IPS-20b (cell line): ENCODE measurements at regions not wholly inside any gene's neighbourhood (a gene's known extent, or its start where the extent isn't known, plus 50 kb on each side); places are given as distances from the start of the nearest gene placed in this dataset.

ENCODE experiments used
- H3K27ac ChIP-seq: one replicate; pipeline ENCODE4 v1.5.1; 2013; ENCODE audit warnings: low read length
- H3K27me3 ChIP-seq: 2 replicates; pipeline ENCODE4 v1.6.1; 2013; ENCODE audit warnings: mild to moderate bottlenecking, low read length, inconsistent platforms; ENCODE audit not compliant: insufficient read depth
- H3K36me3 ChIP-seq: 2 replicates; pipeline ENCODE4 v1.6.1; 2013; ENCODE audit warnings: low read depth, mild to moderate bottlenecking, inconsistent platforms, low read length, moderate library complexity; ENCODE audit not compliant: insufficient read depth
- H3K4me1 ChIP-seq: 2 replicates; pipeline ENCODE4 v1.6.1; 2013; ENCODE audit warnings: mild to moderate bottlenecking, control low read depth, inconsistent platforms, low read length, moderate library complexity; ENCODE audit not compliant: insufficient read depth
- H3K4me3 ChIP-seq: 2 replicates; pipeline ENCODE4 v1.5.1; 2013; ENCODE audit warnings: mild to moderate bottlenecking, low read length, inconsistent platforms
- H3K9ac ChIP-seq: 2 replicates; pipeline ENCODE4 v1.6.1; 2013; ENCODE audit warnings: low read depth, mild to moderate bottlenecking, inconsistent platforms, low read length, moderate library complexity
- H3K9me3 ChIP-seq: 2 replicates; pipeline ENCODE4 v1.6.1; 2013; ENCODE audit warnings: mild to moderate bottlenecking, low read depth, low read length, inconsistent platforms; ENCODE audit not compliant: insufficient read depth

- no peaks in the 10 kb centered on the region for H3K4me1 ChIP-seq
- no peaks in the 10 kb centered on the region for H3K36me3 ChIP-seq
- no peak overlapping the region for H3K4me3 ChIP-seq
- no peak overlapping the region for H3K9ac ChIP-seq
- no peaks in the 10 kb centered on the region for H3K27me3 ChIP-seq
- peaks cover 21% of the 10 kb centered on the region for H3K9me3 ChIP-seq
- H3K27ac ChIP-seq: no peak overlapping the region
These were observed 99.7 kb upstream of the OSMR start for GRCh38 chr5:38745836-38746732.

DNA sequence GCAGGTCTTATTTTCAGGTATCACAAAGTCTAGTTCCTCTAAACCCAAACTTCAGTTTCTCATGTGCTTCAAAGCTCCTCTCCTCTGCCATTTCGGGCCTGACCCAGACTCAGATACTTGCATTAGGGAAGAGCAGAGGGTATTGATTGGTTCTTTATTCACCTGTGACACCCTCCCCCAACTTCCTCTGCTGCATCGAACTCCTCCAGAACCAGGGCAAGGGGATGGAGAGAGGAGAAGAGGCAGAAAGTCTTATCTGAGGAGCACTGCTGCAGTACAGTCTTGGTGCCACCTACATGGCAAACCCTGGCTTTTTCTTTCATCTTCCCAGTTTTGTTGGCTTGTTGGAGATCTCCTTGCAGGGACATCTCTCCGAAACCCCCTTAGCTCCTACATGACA lies 96.0 kb upstream of the OSMR start:
- Histone ChIP-seq H3K4me1 (no peaks in the 10 kb centered on the region), H3K9ac (no peak overlapping the region), H3K36me3 (no peaks in the 10 kb centered on the region), H3K27me3 (no peaks in the 10 kb centered on the region), H3K4me3 (no peak overlapping the region), H3K27ac (no peak overlapping the region), H3K9me3 (no peaks in the 10 kb centered on the region)

DNA sequence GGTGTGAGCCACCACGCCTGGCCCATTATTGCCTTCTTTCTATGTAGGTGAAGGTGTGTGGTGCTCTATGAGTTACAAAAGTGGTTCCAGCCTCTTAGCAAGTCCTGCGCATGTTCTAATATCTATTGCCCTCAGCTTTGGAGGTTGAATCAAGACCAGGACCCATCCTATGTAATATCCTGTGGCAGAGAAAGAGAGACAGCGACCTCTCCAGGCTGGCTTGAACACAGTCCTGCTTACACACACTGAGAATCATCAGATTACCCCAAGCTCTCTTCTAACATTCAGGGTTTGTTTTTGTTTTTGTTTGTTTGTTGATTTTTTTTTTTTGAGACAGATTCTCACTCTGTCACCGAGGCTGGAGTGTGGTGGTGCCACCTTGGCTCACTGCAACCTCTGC lies 94.7 kb upstream of the OSMR start:
- Histone ChIP-seq H3K9ac (no peak overlapping the region), H3K27ac (no peak overlapping the region), H3K27me3 (no peaks in the 10 kb centered on the region), H3K36me3 (no peaks in the 10 kb centered on the region), H3K4me1 (no peaks in the 10 kb centered on the region), H3K9me3 (no peaks in the 10 kb centered on the region), H3K4me3 (no peak overlapping the region)

DNA sequence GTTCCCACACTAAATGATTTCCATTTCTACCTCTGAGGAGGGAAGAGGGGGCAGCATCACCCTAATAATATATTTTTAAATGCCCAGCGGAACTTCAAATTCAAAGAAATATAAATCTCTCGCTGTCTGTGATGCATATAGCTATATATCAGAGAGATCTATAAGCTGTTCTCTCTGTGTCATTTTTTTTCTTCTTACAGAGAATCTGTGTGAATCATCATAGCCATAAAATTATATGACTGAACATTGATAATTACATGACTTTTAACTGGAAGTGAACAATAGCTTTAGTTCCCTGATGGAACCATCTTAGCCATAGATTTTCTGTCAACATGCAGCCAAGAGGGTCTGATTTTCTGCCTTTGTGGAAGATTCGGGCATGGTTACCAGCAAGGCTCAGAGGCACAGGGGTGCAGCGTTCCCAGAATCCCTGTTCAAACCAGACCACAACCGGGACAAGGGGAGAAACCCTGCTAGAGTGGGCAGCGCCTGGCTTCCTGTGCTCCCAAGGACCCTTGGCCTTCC lies 93.7 kb upstream of the OSMR start:
- Histone ChIP-seq H3K9me3 (no peaks in the 10 kb centered on the region), H3K4me1 (no peaks in the 10 kb centered on the region), H3K9ac (no peak overlapping the region), H3K36me3 (no peaks in the 10 kb centered on the region), H3K4me3 (no peak overlapping the region), H3K27ac (no peak overlapping the region), H3K27me3 (no peaks in the 10 kb centered on the region)

DNA sequence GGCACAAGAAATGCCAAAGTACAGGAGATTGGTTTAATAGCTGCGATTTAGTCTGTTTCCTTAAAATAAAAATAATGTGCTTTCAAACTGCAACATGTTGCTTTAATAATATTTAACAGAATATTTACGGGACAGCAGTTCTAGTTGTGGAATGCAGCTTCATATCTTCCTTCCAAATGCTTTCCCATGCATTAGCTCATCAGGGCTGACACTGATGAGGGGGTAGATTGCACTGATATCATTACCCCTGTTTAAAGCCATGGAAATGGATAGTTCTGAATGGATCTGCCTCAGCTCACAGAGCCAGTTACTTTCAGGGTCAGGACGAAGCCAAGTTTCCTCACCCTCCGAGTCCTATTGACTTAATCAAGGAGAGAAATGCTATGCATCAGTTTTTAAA lies 93.2 kb upstream of the OSMR start:
- H3K9ac ChIP-seq: no peak overlapping the region
- no peak overlapping the region for H3K4me3 ChIP-seq
- no peaks in the 10 kb centered on the region for H3K27me3 ChIP-seq
- H3K9me3 ChIP-seq: no peaks in the 10 kb centered on the region
- H3K36me3 ChIP-seq: no peaks in the 10 kb centered on the region
- no peaks in the 10 kb centered on the region for H3K4me1 ChIP-seq
- no peak overlapping the region for H3K27ac ChIP-seq

DNA sequence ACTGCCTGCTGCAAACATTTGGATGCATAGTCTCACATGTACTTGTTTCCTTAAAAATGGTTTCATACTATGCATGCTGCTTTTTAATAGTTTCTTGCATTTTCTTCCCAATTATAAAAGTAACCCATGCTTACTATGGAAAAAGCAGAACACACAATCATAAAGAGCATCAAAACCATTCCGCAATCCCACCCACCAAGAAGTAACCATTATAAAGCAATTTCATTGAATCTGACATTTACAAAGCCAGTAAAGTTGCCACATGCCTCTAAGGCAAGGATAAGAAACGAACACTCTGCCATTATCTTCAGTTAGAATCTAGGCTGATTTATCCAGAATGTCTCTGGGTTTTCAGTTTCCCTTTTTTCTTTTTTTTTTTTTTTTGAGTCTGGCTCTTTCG lies 92.7 kb upstream of the OSMR start:
- H3K4me3 ChIP-seq: no peak overlapping the region
- H3K36me3 ChIP-seq: no peaks in the 10 kb centered on the region
- no peaks in the 10 kb centered on the region for H3K9me3 ChIP-seq

DNA sequence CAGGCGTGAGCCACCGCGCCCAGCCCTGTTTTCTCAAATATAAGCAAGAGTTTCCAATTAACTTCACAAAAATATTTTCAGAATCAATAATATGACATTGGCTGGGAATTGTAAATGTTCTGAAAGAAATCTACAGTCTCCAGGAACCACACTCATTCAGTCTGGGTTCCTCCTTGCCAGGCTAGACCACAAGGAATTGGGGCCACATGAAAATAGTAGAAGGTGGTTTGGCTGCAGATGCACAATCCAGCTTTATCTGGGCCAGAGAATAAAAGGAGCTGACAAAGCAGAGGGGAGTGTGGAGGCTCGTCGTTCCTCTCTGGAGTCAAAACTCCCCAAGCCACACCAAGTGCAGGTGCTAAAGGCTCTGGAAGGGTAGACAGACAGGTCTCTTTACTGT lies 92.0 kb upstream of the OSMR start:
- no peaks in the 10 kb centered on the region for H3K9me3 ChIP-seq
- H3K9ac ChIP-seq: no peak overlapping the region
- no peak overlapping the region for H3K27ac ChIP-seq
- no peak overlapping the region for H3K4me3 ChIP-seq
- H3K36me3 ChIP-seq: no peaks in the 10 kb centered on the region
- H3K27me3 ChIP-seq: no peaks in the 10 kb centered on the region
- no peaks in the 10 kb centered on the region for H3K4me1 ChIP-seq

More for the DNA sequence above, 92.7 kb upstream of the OSMR start:
- no peaks in the 10 kb centered on the region for H3K4me1 ChIP-seq
- H3K27ac ChIP-seq: no peak overlapping the region
- H3K27me3 ChIP-seq: no peaks in the 10 kb centered on the region
- no peak overlapping the region for H3K9ac ChIP-seq

- Histone ChIP-seq H3K4me1 (no peaks in the 10 kb centered on the region), H3K9me3 (no peaks in the 10 kb centered on the region), H3K36me3 (no peaks in the 10 kb centered on the region), H3K9ac (no peak overlapping the region), H3K27ac (no peak overlapping the region), H3K27me3 (no peaks in the 10 kb centered on the region), H3K4me3 (no peak overlapping the region)
These were observed 90.6 kb upstream of the OSMR start for GRCh38 chr5:38755181-38755580.

DNA sequence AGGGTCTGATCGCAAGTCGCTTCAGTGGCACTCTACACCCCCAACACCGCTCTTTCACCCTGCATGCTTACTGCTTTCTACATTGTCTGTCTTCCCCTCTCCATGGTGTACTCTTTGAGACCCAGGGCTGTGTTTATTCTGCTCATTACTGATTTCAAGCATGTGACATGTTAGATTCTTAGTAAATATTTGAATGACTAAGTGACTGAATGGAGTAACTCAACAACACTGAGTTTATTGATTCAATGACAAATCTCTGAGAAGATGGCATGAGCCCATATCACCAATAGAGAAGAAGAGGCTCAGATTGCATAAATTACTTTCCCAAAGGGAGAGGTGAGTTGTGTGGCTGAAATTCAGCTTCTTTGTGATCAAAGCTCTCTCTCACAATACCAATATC lies 89.7 kb upstream of the OSMR start:
- Histone ChIP-seq H3K27ac (no peak overlapping the region), H3K4me1 (no peaks in the 10 kb centered on the region), H3K27me3 (no peaks in the 10 kb centered on the region), H3K9me3 (no peaks in the 10 kb centered on the region), H3K4me3 (no peak overlapping the region), H3K36me3 (no peaks in the 10 kb centered on the region), H3K9ac (no peak overlapping the region)

GRCh38 chr5:38757451-38758245 lies 88.2 kb upstream of the OSMR start:
- no peaks in the 10 kb centered on the region for H3K9me3 ChIP-seq
- no peaks in the 10 kb centered on the region for H3K4me1 ChIP-seq
- H3K9ac ChIP-seq: no peak overlapping the region
- H3K36me3 ChIP-seq: no peaks in the 10 kb centered on the region
- H3K27ac ChIP-seq: no peak overlapping the region
- H3K27me3 ChIP-seq: no peaks in the 10 kb centered on the region
- H3K4me3 ChIP-seq: no peak overlapping the region

- H3K36me3 ChIP-seq: no peaks in the 10 kb centered on the region
- H3K27ac ChIP-seq: no peak overlapping the region
- no peak overlapping the region for H3K9ac ChIP-seq
- H3K9me3 ChIP-seq: no peaks in the 10 kb centered on the region
- no peaks in the 10 kb centered on the region for H3K27me3 ChIP-seq
- H3K4me1 ChIP-seq: no peaks in the 10 kb centered on the region
- no peak overlapping the region for H3K4me3 ChIP-seq
These were observed 86.8 kb upstream of the OSMR start for GRCh38 chr5:38758774-38759600.
